COLO829 (cell line): ENCODE measurements at regions not wholly inside any gene's neighbourhood (a gene's known extent, or its start where the extent isn't known, plus 50 kb on each side); places are given as distances from the start of the nearest gene placed in this dataset.

Experiments
- DNase-seq: peaks from one replicate; pipeline ENCODE4 v3.0.0; 2012; ENCODE audit warnings: low spot score

GRCh38 chr1:22315315-22316078 lies 136.2 kb upstream of the ZBTB40 start:
- DNase-seq: no peak

GRCh38 chr1:22317231-22317919 lies 134.3 kb upstream of the ZBTB40 start:
- peak; percentile 18 for DNase-seq

GRCh38 chr1:22317920-22318243 lies 133.8 kb upstream of the ZBTB40 start:
- DNase-seq: no peak

GRCh38 chr1:22318279-22318981 lies 133.2 kb upstream of the ZBTB40 start:
- no peak for DNase-seq

- no peak for DNase-seq
Observed at GRCh38 chr1:22319608-22320007, 132.0 kb upstream of the ZBTB40 start.

- no peak for DNase-seq
Observed at GRCh38 chr1:22320587-22321344, 130.9 kb upstream of the ZBTB40 start.

- no peak for DNase-seq
Observed at GRCh38 chr1:22321917-22322316, 129.7 kb upstream of the ZBTB40 start.

- DNase-seq: no peak
Observed at GRCh38 chr1:22323141-22323845, 128.4 kb upstream of the ZBTB40 start.

- DNase-seq: no peak
Observed at GRCh38 chr1:22323846-22324504, 127.7 kb upstream of the ZBTB40 start.

- no peak for DNase-seq
Observed at GRCh38 chr1:22325531-22326371, 125.9 kb upstream of the ZBTB40 start.

GRCh38 chr1:22326372-22326915 lies 125.2 kb upstream of the ZBTB40 start:
- DNase-seq: no peak

GRCh38 chr1:22326931-22327330 lies 124.7 kb upstream of the ZBTB40 start:
- no peak for DNase-seq

- no peak for DNase-seq
Observed at GRCh38 chr1:22327411-22327810, 124.2 kb upstream of the ZBTB40 start.

GRCh38 chr1:22328331-22329147 lies 123.1 kb upstream of the ZBTB40 start:
- no peak for DNase-seq

GRCh38 chr1:22329148-22329515 lies 122.5 kb upstream of the ZBTB40 start:
- DNase-seq: no peak

- no peak for DNase-seq
Observed at GRCh38 chr1:22330092-22330759, 121.4 kb upstream of the ZBTB40 start.

- DNase-seq: no peak
Observed at GRCh38 chr1:22330760-22331119, 120.9 kb upstream of the ZBTB40 start.

- DNase-seq: no peak
Observed at GRCh38 chr1:22331618-22332423, 119.8 kb upstream of the ZBTB40 start.
